DOHH2 (cell line): ENCODE measurements at regions not wholly inside any gene's neighbourhood (a gene's known extent, or its start where the extent isn't known, plus 50 kb on each side); places are given as distances from the start of the nearest gene placed in this dataset.

ENCODE experiments used
- H3F3A ChIP-seq: fragments of 200-600 bp; sonication (generic), shearing (Covaris generic); 2 replicates; pipeline ENCODE4 v1.6.0; 2016; ENCODE audit warnings: antibody characterized with exemption, mild to moderate bottlenecking; ENCODE audit not compliant: control insufficient read depth, insufficient read depth
- H3K27ac ChIP-seq: fragments of 200-600 bp; sonication (generic); 2 replicates; pipeline ENCODE4 v1.5.1; 2014; ENCODE audit warnings: low read depth, mild to moderate bottlenecking, low read length, moderate library complexity
- H3K27me3 ChIP-seq: fragments of 200-600 bp; sonication (generic); 2 replicates; pipeline ENCODE4 v1.6.1; 2014; ENCODE audit warnings: mild to moderate bottlenecking, low read length, mixed read lengths; ENCODE audit not compliant: control insufficient read depth
- H3K36me3 ChIP-seq: fragments of 200-600 bp; sonication (generic); 2 replicates; pipeline ENCODE4 v1.6.1; 2014; ENCODE audit warnings: mild to moderate bottlenecking, low read length, moderate library complexity, mixed read lengths; ENCODE audit not compliant: control insufficient read depth
- H3K4me1 ChIP-seq: fragments of 200-600 bp; sonication (generic); 2 replicates; pipeline ENCODE4 v1.6.1; 2014; ENCODE audit warnings: mild to moderate bottlenecking, low read length, mixed read lengths; ENCODE audit not compliant: control insufficient read depth
- H3K4me2 ChIP-seq: fragments of 200-600 bp; sonication (generic); 2 replicates; pipeline ENCODE4 v1.6.0; 2014; ENCODE audit warnings: mild to moderate bottlenecking, low read length, moderate library complexity
- H3K4me3 ChIP-seq: fragments of 200-600 bp; sonication (generic); 2 replicates; pipeline ENCODE4 v1.5.1; 2014; ENCODE audit warnings: mild to moderate bottlenecking, low read length, mixed read lengths
- H3K79me2 ChIP-seq: fragments of 200-600 bp; sonication (generic); 2 replicates; pipeline ENCODE4 v1.6.1; 2014; ENCODE audit warnings: mild to moderate bottlenecking, low read length, mixed read lengths; ENCODE audit not compliant: control insufficient read depth
- H3K9me2 ChIP-seq: fragments of 200-600 bp; sonication (generic); replicated peaks from 2 replicates; pipeline ENCODE4 v1.6.1; 2014; ENCODE audit warnings: mild to moderate bottlenecking, low read length, mixed read lengths; ENCODE audit not compliant: control insufficient read depth
- H3K9me3 ChIP-seq: fragments of 200-600 bp; sonication (generic); 2 replicates; pipeline ENCODE4 v1.6.1; 2014; ENCODE audit warnings: antibody characterized with exemption, low read length, mixed read lengths; ENCODE audit not compliant: control insufficient read depth, insufficient read depth
- H4K20me1 ChIP-seq: fragments of 200-600 bp; sonication (generic); 2 replicates; pipeline ENCODE4 v1.6.0; 2014; ENCODE audit warnings: low read depth, mild to moderate bottlenecking, antibody characterized with exemption, low read length, moderate library complexity; ENCODE audit not compliant: control insufficient read depth, insufficient read depth
- EZH2phosphoT487 ChIP-seq: fragments of 200-600 bp; sonication (generic); IDR thresholded peaks from 2 replicates; pipeline ENCODE4 v1.6.1; 2017; ENCODE audit warnings: borderline replicate concordance, mild to moderate bottlenecking, antibody characterized with exemption, low read length, moderate library complexity, mixed read lengths
- TF ChIP-seq, protein P1 (sequence below): fragments of 200-600 bp; sonication (generic); IDR thresholded peaks from one replicate; pipeline ENCODE4 v1.5.1; 2014; ENCODE audit warnings: antibody characterized with exemption, mild to moderate bottlenecking, low read depth, low read length; ENCODE audit not compliant: poor library complexity, severe bottlenecking

DNA sequence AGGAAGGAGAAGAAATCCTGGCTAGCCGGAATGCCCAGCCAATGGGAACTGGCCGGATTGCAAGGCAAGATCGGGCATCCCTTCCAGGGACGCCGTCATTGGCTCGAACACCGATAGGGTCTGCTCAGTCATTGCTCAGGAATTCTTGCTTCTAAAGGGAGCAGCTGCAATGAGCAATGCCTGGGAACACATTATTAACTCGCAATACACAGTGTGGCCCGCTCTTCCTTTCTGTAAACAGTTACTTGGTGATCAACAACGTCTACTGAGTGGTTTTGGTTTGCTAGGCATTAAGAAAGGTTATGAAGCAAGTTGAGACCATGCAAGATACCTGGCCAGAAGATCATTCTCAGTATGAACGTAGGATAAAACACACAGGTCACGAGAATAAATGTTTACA lies 165.4 kb upstream of the CITED2 start:
- Histone ChIP-seq H3F3A (no peaks in the 10 kb centered on the region), H3K9me2 (no peaks in the 10 kb centered on the region), H3K36me3 (no peaks in the 10 kb centered on the region), H3K4me1 (no peaks in the 10 kb centered on the region), H3K27me3 (no peaks in the 10 kb centered on the region), H3K4me2 (no peak overlapping the region), H3K9me3 (no peaks in the 10 kb centered on the region), H3K27ac (no peak overlapping the region), H3K79me2 (no peaks in the 10 kb centered on the region), H4K20me1 (no peaks in the 10 kb centered on the region), H3K4me3 (no peak overlapping the region)
- TF ChIP-seq, protein P1, sequence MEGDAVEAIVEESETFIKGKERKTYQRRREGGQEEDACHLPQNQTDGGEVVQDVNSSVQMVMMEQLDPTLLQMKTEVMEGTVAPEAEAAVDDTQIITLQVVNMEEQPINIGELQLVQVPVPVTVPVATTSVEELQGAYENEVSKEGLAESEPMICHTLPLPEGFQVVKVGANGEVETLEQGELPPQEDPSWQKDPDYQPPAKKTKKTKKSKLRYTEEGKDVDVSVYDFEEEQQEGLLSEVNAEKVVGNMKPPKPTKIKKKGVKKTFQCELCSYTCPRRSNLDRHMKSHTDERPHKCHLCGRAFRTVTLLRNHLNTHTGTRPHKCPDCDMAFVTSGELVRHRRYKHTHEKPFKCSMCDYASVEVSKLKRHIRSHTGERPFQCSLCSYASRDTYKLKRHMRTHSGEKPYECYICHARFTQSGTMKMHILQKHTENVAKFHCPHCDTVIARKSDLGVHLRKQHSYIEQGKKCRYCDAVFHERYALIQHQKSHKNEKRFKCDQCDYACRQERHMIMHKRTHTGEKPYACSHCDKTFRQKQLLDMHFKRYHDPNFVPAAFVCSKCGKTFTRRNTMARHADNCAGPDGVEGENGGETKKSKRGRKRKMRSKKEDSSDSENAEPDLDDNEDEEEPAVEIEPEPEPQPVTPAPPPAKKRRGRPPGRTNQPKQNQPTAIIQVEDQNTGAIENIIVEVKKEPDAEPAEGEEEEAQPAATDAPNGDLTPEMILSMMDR: no peak
- TF ChIP-seq EZH2phosphoT487: no peak

DNA sequence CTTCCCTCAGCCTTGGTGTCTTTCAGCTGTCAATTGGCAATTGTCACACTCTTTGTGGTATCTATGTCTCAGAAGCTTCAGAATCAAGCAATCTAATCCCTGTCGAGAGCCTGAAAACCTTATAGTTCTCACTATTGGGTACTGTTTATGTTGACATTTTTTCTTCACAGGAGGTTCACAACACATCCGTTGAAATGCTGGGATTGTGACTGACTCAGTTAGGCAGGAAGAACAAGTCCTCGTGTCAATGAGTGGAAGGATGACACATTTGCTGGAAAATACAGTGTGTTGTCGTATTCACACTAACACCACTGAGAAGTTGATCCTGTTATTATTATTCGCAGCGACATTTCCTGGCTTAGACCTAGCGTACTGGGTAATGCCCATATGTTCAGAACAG lies 163.9 kb upstream of the CITED2 start:
- H3K27ac ChIP-seq: no peak overlapping the region
- TF ChIP-seq EZH2phosphoT487: no peak
- TF ChIP-seq, protein P1: no peak

DNA sequence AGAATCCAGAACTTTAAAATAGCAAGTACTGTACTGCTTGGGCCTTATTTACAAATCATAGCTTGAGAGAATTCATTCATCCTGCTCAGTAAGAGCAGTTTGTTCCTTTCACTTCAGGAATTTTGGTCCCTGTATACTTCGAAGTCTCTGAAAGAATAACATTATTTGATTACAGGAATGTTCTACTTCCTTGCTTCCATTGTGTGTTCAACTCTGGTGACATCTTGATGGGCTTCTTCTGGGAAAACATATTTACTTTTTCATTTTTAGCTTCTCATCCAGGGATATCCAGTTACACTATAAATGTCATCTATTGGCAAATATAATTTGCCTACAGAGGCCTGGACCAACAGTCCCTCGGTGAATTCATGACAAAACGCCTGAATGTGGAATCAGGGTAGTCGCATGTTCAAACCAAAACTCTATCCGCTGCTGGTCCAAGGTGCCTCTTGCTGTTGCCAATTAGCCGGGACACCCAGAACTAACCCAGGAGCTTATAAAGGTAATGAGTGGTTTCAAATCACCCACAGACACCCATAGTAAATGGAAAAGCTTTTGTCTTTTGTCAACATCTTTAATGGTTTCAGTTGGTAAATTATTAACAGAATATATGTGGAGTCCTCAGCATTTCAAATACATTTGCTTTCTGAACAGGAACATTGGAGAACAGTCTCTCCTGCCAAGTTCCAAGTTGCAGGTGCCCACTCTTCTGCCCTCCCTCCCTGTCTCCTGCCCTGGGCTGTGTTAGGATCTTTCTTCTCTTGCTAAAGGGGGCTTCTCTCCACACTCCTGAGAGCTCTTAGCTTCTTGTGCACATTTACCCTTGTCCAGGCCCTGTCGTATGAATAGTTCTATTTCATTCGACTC lies 162.5 kb upstream of the CITED2 start:
- H3K9me3 ChIP-seq: no peaks in the 10 kb centered on the region
- no peaks in the 10 kb centered on the region for H3K4me1 ChIP-seq
- H3K36me3 ChIP-seq: no peaks in the 10 kb centered on the region
- H3K79me2 ChIP-seq: no peaks in the 10 kb centered on the region
- H3K27me3 ChIP-seq: no peaks in the 10 kb centered on the region
- TF ChIP-seq EZH2phosphoT487: no peak
- TF ChIP-seq, protein P1: no peak
- no peaks in the 10 kb centered on the region for H4K20me1 ChIP-seq
- H3K9me2 ChIP-seq: no peaks in the 10 kb centered on the region
- no peak overlapping the region for H3K4me2 ChIP-seq
- no peaks in the 10 kb centered on the region for H3F3A ChIP-seq
- H3K4me3 ChIP-seq: no peak overlapping the region
- no peak overlapping the region for H3K27ac ChIP-seq

More for the DNA sequence above, 163.9 kb upstream of the CITED2 start:
- no peaks in the 10 kb centered on the region for H3K36me3 ChIP-seq
- H4K20me1 ChIP-seq: no peaks in the 10 kb centered on the region
- H3K27me3 ChIP-seq: no peaks in the 10 kb centered on the region
- no peaks in the 10 kb centered on the region for H3F3A ChIP-seq
- no peaks in the 10 kb centered on the region for H3K4me1 ChIP-seq
- no peaks in the 10 kb centered on the region for H3K79me2 ChIP-seq
- H3K9me3 ChIP-seq: no peaks in the 10 kb centered on the region
- H3K9me2 ChIP-seq: no peaks in the 10 kb centered on the region
- H3K4me3 ChIP-seq: no peak overlapping the region
- H3K4me2 ChIP-seq: no peak overlapping the region
